GM12891 (cell line): ENCODE measurements at regions not wholly inside any gene's neighbourhood (a gene's known extent, or its start where the extent isn't known, plus 50 kb on each side); places are given as distances from the start of the nearest gene placed in this dataset.

Experiments
- DNase-seq: peaks from one replicate; pipeline ENCODE4 v3.0.0; 2011; ENCODE audit warnings: low spot score; ENCODE audit not compliant: insufficient read length
- FAIRE-seq: peaks from 2 replicates; lab custom pipeline; 2011; peaks lifted over from hg19 to GRCh38; lab: Jason Lieb, UNC
- PAX5 ChIP-seq: IDR thresholded peaks from 2 replicates; pipeline ENCODE4 v1.6.1; 2011; ENCODE audit warnings: low read length, moderate library complexity, mild to moderate bottlenecking; ENCODE audit not compliant: insufficient read depth, severe bottlenecking
- POLR2A ChIP-seq: IDR thresholded peaks from 2 replicates; pipeline ENCODE4 v1.6.1; 2011; ENCODE audit warnings: low read depth, low read length, control low read depth
- POLR2AphosphoS5 ChIP-seq: IDR thresholded peaks from 2 replicates; pipeline ENCODE4 v1.6.1; 2011; ENCODE audit warnings: low read depth, low read length, control low read depth
- POU2F2 ChIP-seq: IDR thresholded peaks from 2 replicates; pipeline ENCODE4 v1.6.1; 2011; ENCODE audit warnings: low read depth, mild to moderate bottlenecking, control low read depth, low read length, moderate library complexity
- SPI1 ChIP-seq: IDR thresholded peaks from 2 replicates; pipeline ENCODE4 v1.6.1; 2011; ENCODE audit warnings: low read depth, low read length, control low read depth
- TAF1 ChIP-seq: IDR thresholded peaks from 2 replicates; pipeline ENCODE4 v1.6.1; 2011; ENCODE audit warnings: low read depth, low read length, control low read depth

GRCh38 chr14:88992011-88992410 lies 167.6 kb downstream of the TTC8 start:
- no peak for DNase-seq
- TF ChIP-seq POLR2AphosphoS5 = no peak
- TF ChIP-seq PAX5 = no peak
- no peak for TF ChIP-seq POU2F2
- no peak for TF ChIP-seq TAF1
- no peak for FAIRE-seq

DNA sequence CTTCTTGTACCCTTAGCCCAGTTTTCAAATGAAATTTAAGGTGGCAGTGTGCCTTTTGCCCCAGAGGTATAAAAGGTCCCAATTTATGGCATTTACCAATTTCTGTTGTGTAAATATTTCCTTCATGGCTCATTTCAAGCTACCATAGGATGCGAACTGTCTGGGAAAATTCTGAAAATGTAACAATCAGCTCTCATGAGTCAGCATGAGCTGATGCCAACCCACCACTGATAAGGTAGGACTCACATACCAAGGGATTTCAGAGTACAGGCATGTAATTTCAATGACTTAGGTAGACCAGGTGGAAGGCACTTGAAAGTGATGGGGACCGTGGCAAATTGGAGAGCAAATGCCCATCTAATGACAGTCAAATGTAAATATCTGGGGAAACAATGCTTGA lies 169.5 kb downstream of the TTC8 start:
- FAIRE-seq (no peak), DNase-seq (no peak)
- TF ChIP-seq POU2F2 (no peak), PAX5 (no peak), POLR2A (no peak), TAF1 (no peak), SPI1 (no peak), POLR2AphosphoS5 (no peak)

GRCh38 chr14:88995437-88996198 lies 171.2 kb downstream of the TTC8 start:
- no peak for DNase-seq
- no peak for FAIRE-seq
- TF ChIP-seq PAX5 (no peak), POU2F2 (no peak), TAF1 (no peak), POLR2A (no peak), POLR2AphosphoS5 (no peak), SPI1 (no peak)

DNA sequence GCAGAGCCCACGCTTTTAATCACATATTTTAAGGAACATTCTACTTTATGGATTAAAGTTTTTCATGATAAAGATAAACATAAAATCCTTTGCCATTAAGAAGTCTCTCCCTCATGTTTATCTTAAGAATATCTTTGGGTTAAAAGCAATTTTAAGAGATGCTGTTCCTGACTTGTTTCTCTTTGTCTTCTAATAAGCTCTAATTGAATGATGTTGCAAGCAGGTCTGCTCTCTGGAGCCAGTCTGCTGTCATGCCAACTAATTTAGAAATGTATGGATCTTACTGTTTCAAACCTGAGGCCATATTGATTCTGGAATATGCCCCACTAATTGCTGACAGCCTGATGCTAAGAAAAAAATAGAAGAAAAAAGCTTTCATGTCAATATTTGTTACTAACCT lies 173.6 kb downstream of the TTC8 start:
- no peak for TF ChIP-seq TAF1
- no peak for TF ChIP-seq POLR2A
- TF ChIP-seq POLR2AphosphoS5 = no peak
- TF ChIP-seq SPI1 = no peak
- no peak for TF ChIP-seq POU2F2
- no peak for TF ChIP-seq PAX5
- FAIRE-seq (no peak), DNase-seq (no peak)

- TF ChIP-seq SPI1 (no peak), PAX5 (no peak), POU2F2 (no peak), TAF1 (no peak), POLR2AphosphoS5 (no peak), POLR2A (no peak)
- FAIRE-seq (no peak), DNase-seq (no peak)
These were observed 174.7 kb downstream of the TTC8 start for GRCh38 chr14:88999137-88999536.

GRCh38 chr14:89000007-89000942 lies 175.8 kb downstream of the TTC8 start:
- FAIRE-seq (no peak), DNase-seq (no peak)
- TF ChIP-seq SPI1 = no peak
- TF ChIP-seq POLR2A = no peak
- TF ChIP-seq POLR2AphosphoS5 = no peak
- TF ChIP-seq TAF1 = no peak
- TF ChIP-seq PAX5 = no peak
- no peak for TF ChIP-seq POU2F2

DNA sequence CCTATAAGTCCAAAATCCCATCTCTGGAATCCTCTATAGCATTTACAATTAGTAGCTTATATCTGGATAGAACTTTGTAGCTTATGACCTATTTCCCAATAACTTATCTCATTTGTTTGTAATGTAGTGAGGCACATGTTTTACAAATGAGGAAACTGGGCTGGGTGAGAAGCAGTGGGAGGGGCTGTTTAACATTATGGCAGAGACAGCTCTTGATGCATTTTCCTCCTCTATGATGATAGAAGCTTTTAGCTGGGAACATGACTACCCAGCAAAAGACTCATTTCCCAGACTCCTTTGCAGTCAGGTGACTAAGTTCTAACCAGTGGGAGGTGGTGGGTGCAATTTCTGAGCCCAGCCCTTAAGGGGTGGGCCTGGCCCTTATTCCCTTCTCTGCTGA lies 179.7 kb downstream of the TTC8 start:
- FAIRE-seq (no peak), DNase-seq (no peak)
- no peak for TF ChIP-seq POU2F2
- TF ChIP-seq POLR2AphosphoS5 = no peak
- no peak for TF ChIP-seq SPI1
- no peak for TF ChIP-seq TAF1
- no peak for TF ChIP-seq PAX5
- no peak for TF ChIP-seq POLR2A

DNA sequence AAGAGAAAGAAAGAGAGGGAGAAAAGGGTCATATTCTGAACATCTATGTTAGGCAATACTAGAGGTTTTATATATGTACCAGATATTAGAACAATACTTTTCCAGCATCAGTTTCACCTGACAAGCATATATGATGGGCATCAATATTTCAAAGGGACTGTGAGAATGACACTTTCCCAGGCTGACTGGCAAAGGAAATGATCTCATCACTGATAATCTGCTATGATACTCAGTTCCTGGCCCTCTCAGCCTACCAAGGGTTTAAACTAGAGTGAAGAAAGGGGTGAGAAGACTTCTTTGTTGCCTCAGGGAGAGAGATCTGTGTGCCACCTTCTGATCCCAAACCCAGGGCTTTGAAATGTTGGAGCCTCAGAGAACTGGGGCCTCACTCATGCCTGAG lies 183.5 kb downstream of the TTC8 start:
- no peak for DNase-seq
- no peak for TF ChIP-seq PAX5
- TF ChIP-seq POLR2AphosphoS5 = no peak
- no peak for TF ChIP-seq SPI1
- no peak for TF ChIP-seq POLR2A
- TF ChIP-seq POU2F2 = no peak
- TF ChIP-seq TAF1 = no peak
- FAIRE-seq = no peak

- DNase-seq (no peak), FAIRE-seq (no peak)
- no peak for TF ChIP-seq PAX5
- TF ChIP-seq TAF1 = no peak
- no peak for TF ChIP-seq POLR2A
- no peak for TF ChIP-seq POLR2AphosphoS5
- TF ChIP-seq POU2F2 = no peak
- no peak for TF ChIP-seq SPI1
These were observed 187.2 kb downstream of the TTC8 start for GRCh38 chr14:89011355-89012281.
